GM12878 (cell line): ENCODE measurements at regions not wholly inside any gene's neighbourhood (a gene's known extent, or its start where the extent isn't known, plus 50 kb on each side); places are given as distances from the start of the nearest gene placed in this dataset.

Source experiments
- ATAC-seq: fragments of 200-7000 bp; cut with Tn5 transposase; 3 replicates; pipeline ENCODE4 v1.9.1; 2020; ENCODE audit warnings: mild to moderate bottlenecking, moderate library complexity
- BruUV-seq: library from RNA; stranded (reverse); fragments of 400-500 nt; replicated peaks from 2 replicates; lab custom pipeline; 2021; lab: Mats Ljungman, UMichigan
- CTCF ChIA-PET: fragments of 300-600 bp; sonication (Branson Sonifier 250); formaldehyde crosslinking; extraction: SDS; loops from one replicate; lab custom pipeline; 2021; ENCODE audit warnings: inconsistent platforms; lab: Yijun Ruan, JAX
- POLR2A ChIA-PET: fragments of 350-600 bp; formaldehyde crosslinking; extraction: SDS; loops from one replicate; lab custom pipeline; 2021; ENCODE audit warnings: inconsistent platforms; lab: Charles Lee
- RAD21 ChIA-PET: fragments of 300-600 bp; sonication (Branson Sonifier 250); formaldehyde crosslinking; loops from one replicate; lab custom pipeline; 2023; ENCODE audit warnings: antibody characterized with exemption; ENCODE audit not compliant: unreplicated experiment; lab: Charles Lee
- SMC1A ChIA-PET: fragments of 300-600 bp; sonication (Branson Sonifier 250); formaldehyde crosslinking; loops from one replicate; lab custom pipeline; 2023; ENCODE audit not compliant: unreplicated experiment, uncharacterized antibody; lab: Charles Lee
- DNase-seq: peaks from one replicate; pipeline ENCODE4 v3.0.0-alpha.2; 2011; ENCODE audit warnings: low read depth, low spot score
- FAIRE-seq: peaks from 3 replicates; lab custom pipeline; 2011; peaks lifted over from hg19 to GRCh38; lab: Jason Lieb, UNC
- H2AFZ ChIP-seq: 2 replicates; pipeline ENCODE4 v1.6.0; 2011; ENCODE audit warnings: low read depth, low read length, control low read depth; ENCODE audit not compliant: control insufficient read depth
- H3K27ac ChIP-seq: 2 replicates; pipeline ENCODE4 v1.5.1; 2011; ENCODE audit warnings: control low read depth; ENCODE audit not compliant: control insufficient read depth, insufficient read depth
- H3K27me3 ChIP-seq, 2 experiments: replicated peaks in 1 of 2; 2 replicates each; pipeline versions ENCODE4 v1.6.0 to v1.6.1; 2011; ENCODE audit warnings: low read length in 1 of 2; ENCODE audit not compliant: control insufficient read depth in 2 of 2, insufficient read depth in 2 of 2
- H3K36me3 ChIP-seq, 2 experiments: 2 replicates each; pipeline ENCODE4 v1.5.1; 2011; ENCODE audit warnings: low read length in 1 of 2; ENCODE audit not compliant: control insufficient read depth in 2 of 2, insufficient read depth in 2 of 2
- H3K4me1 ChIP-seq: 2 replicates; pipeline ENCODE4 v1.6.1; 2011; ENCODE audit warnings: mild to moderate bottlenecking, low read length, moderate library complexity, mixed read lengths; ENCODE audit not compliant: control insufficient read depth, insufficient read depth
- H3K4me2 ChIP-seq: 2 replicates; pipeline ENCODE4 v1.6.0; 2011; ENCODE audit warnings: control low read depth; ENCODE audit not compliant: control insufficient read depth, insufficient read depth
- H3K4me3 ChIP-seq: fragments of 200-600 bp; sonication (generic); 2 replicates; pipeline ENCODE4 v1.5.1; 2016
- H3K79me2 ChIP-seq: 2 replicates; pipeline ENCODE4 v1.6.0; 2011; ENCODE audit warnings: low read length; ENCODE audit not compliant: control insufficient read depth, insufficient read depth
- H3K9ac ChIP-seq: 2 replicates; pipeline ENCODE4 v1.8.0; 2011; ENCODE audit warnings: low read length, control low read depth, mixed read lengths; ENCODE audit not compliant: control insufficient read depth, insufficient read depth
- H3K9me3 ChIP-seq: replicated peaks from 3 replicates; pipeline ENCODE4 v1.5.1; 2011; ENCODE audit warnings: mild to moderate bottlenecking, low read length; ENCODE audit not compliant: control insufficient read depth, insufficient read depth
- H4K20me1 ChIP-seq: 2 replicates; pipeline ENCODE4 v1.6.0; 2011; ENCODE audit not compliant: control insufficient read depth, insufficient read depth
- BCL11A ChIP-seq: IDR thresholded peaks from 2 replicates; pipeline ENCODE4 v1.6.1; 2011; ENCODE audit warnings: low read depth, low read length
- BMI1 ChIP-seq: fragments of 450-650 bp; IDR thresholded peaks from 2 replicates; pipeline ENCODE4 v1.6.1; 2016; ENCODE audit warnings: mild to moderate bottlenecking, moderate library complexity, borderline replicate concordance
- CBX3 ChIP-seq: fragments of 200-600 bp; sonication (generic); IDR thresholded peaks from 2 replicates; pipeline ENCODE4 v1.6.1; 2016; ENCODE audit warnings: low read depth, borderline replicate concordance
- CREM ChIP-seq: IDR thresholded peaks from 2 replicates; pipeline ENCODE4 v1.6.1; 2014; ENCODE audit warnings: antibody characterized with exemption, low read depth
- EZH2 ChIP-seq: IDR thresholded peaks from 2 replicates; pipeline ENCODE4 v1.6.1; 2012; ENCODE audit warnings: low read depth, mild to moderate bottlenecking, control low read depth, inconsistent platforms, low read length, borderline replicate concordance; ENCODE audit not compliant: control insufficient read depth
- LARP7 ChIP-seq: fragments of 450-650 bp; IDR thresholded peaks from 2 replicates; pipeline ENCODE4 v1.6.1; 2017; ENCODE audit warnings: mild to moderate bottlenecking
- NFYB ChIP-seq: IDR thresholded peaks from 2 replicates; pipeline ENCODE4 v1.6.1; 2011; ENCODE audit warnings: low read depth, mild to moderate bottlenecking, low read length, improper control_type of control experiment, moderate library complexity; ENCODE audit not compliant: insufficient read depth
- NRF1 ChIP-seq: conservative IDR thresholded peaks from 2 replicates; pipeline ENCODE4 v1.6.1; 2011; ENCODE audit warnings: mild to moderate bottlenecking, low read depth, low read length, improper control_type of control experiment
- PAX5 ChIP-seq: IDR thresholded peaks from 2 replicates; pipeline ENCODE4 v1.6.1; 2011; ENCODE audit warnings: low read depth, low read length, borderline replicate concordance
- RAD51 ChIP-seq: fragments of 450-650 bp; IDR thresholded peaks from 2 replicates; pipeline ENCODE4 v1.6.1; 2016; ENCODE audit warnings: moderate library complexity, mild to moderate bottlenecking, inconsistent platforms
- SMC3 ChIP-seq: IDR thresholded peaks from 2 replicates; pipeline ENCODE4 v1.6.1; 2011; ENCODE audit warnings: low read length, improper control_type of control experiment, borderline replicate concordance
- STAT1 ChIP-seq: fragments of 450-650 bp; conservative IDR thresholded peaks from 2 replicates; pipeline ENCODE4 v1.6.1; 2014; ENCODE audit warnings: antibody characterized with exemption, mild to moderate bottlenecking
- WGBS: methylation state at CpG from one replicate; pipeline ENCODE4 v1.1.6; 2016; ENCODE audit warnings: low lambda C conversion rate; ENCODE audit not compliant: insufficient replicate concordance, insufficient coverage; ENCODE audit errors: missing lambda C conversion rate; 5-methylcytosine and 5-hydroxymethylcytosine counted together
- in situ Hi-C: fragments of 300-500 bp; cut with MboI; formaldehyde crosslinking; loops from 9 replicates; pipeline ENCODE4 v1.14.3; 2018; ENCODE audit warnings: mixed read lengths
- intact Hi-C: fragments of 100-400 bp; cut with micrococcal nuclease; formaldehyde crosslinking; loops from one replicate; pipeline ENCODE4 v1.14.2; 2022; ENCODE audit not compliant: unreplicated experiment
- TF ChIP-seq, protein P1 (sequence below): IDR thresholded peaks from 2 replicates; pipeline ENCODE4 v1.6.1; 2011; ENCODE audit warnings: low read depth, low read length, improper control_type of control experiment, borderline replicate concordance

DNA sequence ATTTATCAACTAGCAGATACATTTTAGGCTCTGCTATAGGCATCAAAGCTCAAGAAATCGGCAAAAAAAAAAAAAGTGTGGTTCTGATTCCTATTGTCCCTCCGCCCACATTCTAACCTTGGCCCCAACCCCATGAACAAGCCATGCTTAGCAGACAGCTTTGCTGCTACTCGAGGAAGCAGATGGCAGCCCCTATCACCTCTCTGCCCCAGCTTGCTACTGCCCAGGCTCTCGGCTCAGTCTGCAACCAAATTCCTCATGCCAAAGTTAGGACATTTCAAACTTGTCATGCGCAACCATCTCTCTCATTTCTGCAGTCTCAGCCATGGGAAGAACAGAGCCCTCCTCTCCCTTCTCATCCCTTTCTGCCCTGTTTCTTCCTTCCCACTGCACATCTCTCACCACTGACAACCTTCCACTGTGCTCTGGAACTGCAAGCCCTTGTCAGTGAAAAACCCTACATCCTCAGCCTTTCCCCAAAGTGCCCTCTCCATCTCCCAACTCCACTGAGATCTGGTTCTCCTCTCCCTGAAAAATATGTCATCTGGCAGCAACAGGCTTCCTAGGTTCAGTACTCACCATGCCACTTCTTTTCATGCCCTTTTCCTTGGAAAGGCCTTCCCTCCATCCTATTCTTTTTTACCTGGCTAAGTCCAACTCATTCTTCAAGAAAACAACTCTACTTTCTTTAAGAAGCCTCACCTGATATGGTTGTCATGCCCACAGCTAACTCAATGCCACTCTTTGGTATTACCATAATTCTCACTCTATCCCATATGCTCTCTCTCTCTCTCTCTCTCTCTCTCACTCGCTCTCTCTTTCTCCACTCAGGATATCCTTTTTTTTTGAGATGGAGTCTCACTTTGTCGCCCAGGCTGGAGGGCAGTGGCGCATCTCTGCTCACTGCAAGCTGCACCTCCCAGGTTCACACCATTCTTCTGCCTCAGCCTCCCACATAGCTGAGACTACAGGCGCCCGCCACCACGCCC is 60.1 kb upstream of the FHIP2A start (continued):
- TF ChIP-seq CBX3 (no peak), PAX5 (no peak)

DNA sequence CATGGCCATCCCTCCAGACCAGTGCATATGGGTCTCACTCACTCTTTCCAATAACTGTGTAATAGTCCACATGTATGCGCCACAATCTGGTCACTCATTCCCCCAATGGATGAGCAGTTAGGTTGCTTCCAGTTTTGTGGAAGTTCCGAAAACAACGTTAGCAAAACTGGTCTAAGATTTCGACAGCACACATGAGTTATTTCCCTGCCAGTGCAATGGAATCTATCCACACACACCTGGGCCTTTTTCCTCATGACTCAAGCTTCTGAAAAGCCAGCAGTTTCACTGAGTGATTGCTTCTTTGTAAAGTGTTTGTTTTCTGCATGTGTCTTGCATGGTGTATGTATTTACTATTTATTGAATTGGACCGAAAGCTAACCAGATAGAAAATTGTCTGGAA is 58.8 kb upstream of the FHIP2A start:
- ChIA-PET SMC1A (no interaction called here), RAD21 (no interaction called here), CTCF (no interaction called here), POLR2A (no interaction called here)
- no peaks in the 10 kb centered on the region for H4K20me1 ChIP-seq
- FAIRE-seq (no peak), ATAC-seq (no peak), DNase-seq (no peak)
- intact Hi-C loops, result no loop called here
- H3K9ac ChIP-seq, result no peak overlapping the region
- WGBS, result 58% methylated on average over 5 of the region's 5 CpGs
- H2AFZ ChIP-seq, result no peak overlapping the region
- no peaks in the 10 kb centered on the region for H3K36me3 ChIP-seq
- H3K4me2 ChIP-seq, result no peak overlapping the region
- peaks cover 0 to 5% of the 10 kb centered on the region in 2 experiments; a peak in 3 of 4 replicates for H3K27me3 ChIP-seq
- no peaks in the 10 kb centered on the region for H3K79me2 ChIP-seq
- H3K4me3 ChIP-seq, result no peak overlapping the region
- BruUV-seq, result no TSS peak
- H3K4me1 ChIP-seq, result no peaks in the 10 kb centered on the region
- TF ChIP-seq LARP7 (no peak), NRF1 (no peak)
- in situ Hi-C loops, result no loop called here
- H3K27ac ChIP-seq, result no peak overlapping the region
- no peaks in the 10 kb centered on the region for H3K9me3 ChIP-seq

DNA sequence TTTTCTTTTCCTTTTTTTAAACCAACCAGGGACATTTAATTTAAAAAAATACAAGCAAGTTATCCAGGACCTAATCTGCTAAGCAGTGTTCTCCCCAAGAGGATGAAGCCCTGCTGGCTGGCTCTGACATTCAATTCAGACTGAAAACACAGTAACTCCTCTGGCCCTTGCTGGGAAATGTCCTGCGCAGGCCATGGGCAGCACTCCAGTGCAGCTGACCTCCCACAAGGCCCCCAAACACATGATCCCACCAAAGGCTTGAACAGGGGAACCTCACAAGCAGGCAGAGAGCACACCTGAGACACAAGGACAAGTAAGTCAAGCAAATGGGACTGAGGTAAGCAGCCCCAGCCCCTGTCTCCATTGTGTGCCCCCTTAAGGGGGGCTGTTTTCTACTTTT is 56.9 kb upstream of the FHIP2A start:
- in situ Hi-C loops, result no loop called here
- 0% methylated on average over 1 of the region's 1 CpG for WGBS
- H3K4me2 ChIP-seq, result no peak overlapping the region
- H3K9ac ChIP-seq, result no peak overlapping the region
- CTCF ChIA-PET, result no interaction called here
- no TSS peak for BruUV-seq
- peaks cover 0 to 9% of the 10 kb centered on the region in 2 experiments for H3K27me3 ChIP-seq
- RAD21 ChIA-PET, result no interaction called here
- H3K36me3 ChIP-seq, result no peaks in the 10 kb centered on the region
- intact Hi-C loops, result no loop called here
- H2AFZ ChIP-seq, result no peak overlapping the region
- no peak overlapping the region for H3K4me3 ChIP-seq
- DNase-seq, result no peak
- SMC1A ChIA-PET, result no interaction called here
- no peak for ATAC-seq
- H4K20me1 ChIP-seq, result no peaks in the 10 kb centered on the region
- POLR2A ChIA-PET, result no interaction called here
- FAIRE-seq, result no peak
- no peak overlapping the region for H3K27ac ChIP-seq
- no peaks in the 10 kb centered on the region for H3K79me2 ChIP-seq
- H3K4me1 ChIP-seq, result no peaks in the 10 kb centered on the region
- H3K9me3 ChIP-seq, result no peaks in the 10 kb centered on the region
- TF ChIP-seq CREM (no peak), SMC3 (no peak), NFYB (no peak), EZH2 (no peak), BMI1 (no peak), BCL11A (no peak), STAT1 (no peak), RAD51 (no peak)
- TF ChIP-seq, protein P1, sequence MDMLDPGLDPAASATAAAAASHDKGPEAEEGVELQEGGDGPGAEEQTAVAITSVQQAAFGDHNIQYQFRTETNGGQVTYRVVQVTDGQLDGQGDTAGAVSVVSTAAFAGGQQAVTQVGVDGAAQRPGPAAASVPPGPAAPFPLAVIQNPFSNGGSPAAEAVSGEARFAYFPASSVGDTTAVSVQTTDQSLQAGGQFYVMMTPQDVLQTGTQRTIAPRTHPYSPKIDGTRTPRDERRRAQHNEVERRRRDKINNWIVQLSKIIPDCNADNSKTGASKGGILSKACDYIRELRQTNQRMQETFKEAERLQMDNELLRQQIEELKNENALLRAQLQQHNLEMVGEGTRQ, result no peak
